ENCODE measurements at regions not wholly inside any gene's neighbourhood (a gene's known extent, or its start where the extent isn't known, plus 50 kb on each side); places are given as distances from the start of the nearest gene placed in this dataset.

- TF ChIP-seq CTCF (IDR thresholded peaks at IDR 0.05) (no peak), POLR2AphosphoS5 (IDR thresholded peaks at IDR 0.05) (no peak), POLR2A (IDR thresholded peaks at IDR 0.05; ENCODE audit: low read depth) (no peak), EP300 (IDR thresholded peaks at IDR 0.05) (no peak)
Measured at GRCh38 chr5:133736512-133736911, 124.2 kb upstream of the FSTL4 start.
